Kidney (tissue), 13 donors: ENCODE measurements at regions not wholly inside any gene's neighbourhood (a gene's known extent, or its start where the extent isn't known, plus 50 kb on each side); places are given as distances from the start of the nearest gene placed in this dataset.
"Not testable (repeated sequence)": the region's sequence is repeated elsewhere in the genome, so short reads cannot be mapped to it uniquely, and the experiment has no call there.

ENCODE experiments used
- DNase-seq, 5 donors: peaks; one replicate each; pipeline ENCODE4 v3.0.0-alpha.2; 2013 to 2020
- FAIRE-seq: peaks from 2 replicates; lab custom pipeline; 2012; peaks lifted over from hg19 to GRCh38; lab: Jason Lieb, UNC
- H3K27ac ChIP-seq, 2 donors: one replicate each; pipeline ENCODE4 v1.7.0; 2013; ENCODE audit warnings: low read depth in 2 of 2, low read length in 2 of 2, inconsistent platforms in 1 of 2
- H3K27me3 ChIP-seq: one replicate; pipeline ENCODE4 v1.7.1; 2013; ENCODE audit warnings: low read length, inconsistent platforms; ENCODE audit not compliant: control insufficient read depth, insufficient read depth
- H3K36me3 ChIP-seq, 3 donors: one replicate each; pipeline versions ENCODE4 v1.7.0 to v1.7.1; 2013; ENCODE audit warnings: low read length in 3 of 3, control low read depth in 1 of 3, inconsistent platforms in 1 of 3; ENCODE audit not compliant: insufficient read depth in 3 of 3, control insufficient read depth in 2 of 3
- H3K4me1 ChIP-seq, 3 donors: one replicate each; pipeline versions ENCODE4 v1.7.0 to v1.7.1; 2013; ENCODE audit warnings: low read length in 3 of 3, inconsistent platforms in 1 of 3, low read depth in 1 of 3; ENCODE audit not compliant: control insufficient read depth in 2 of 3, insufficient read depth in 2 of 3
- H3K4me3 ChIP-seq, 3 donors: one replicate each; pipeline versions ENCODE4 v1.7.0 to v1.8.1; 2013; ENCODE audit warnings: low read length in 3 of 3, control low read depth in 1 of 3, inconsistent platforms in 1 of 3
- H3K9ac ChIP-seq, 3 donors: one replicate each; pipeline versions ENCODE4 v1.7.0 to v1.7.1; 2013; ENCODE audit warnings: low read length in 3 of 3, control low read depth in 1 of 3, inconsistent platforms in 1 of 3
- H3K9me3 ChIP-seq, 3 donors: one replicate each; pipeline versions ENCODE4 v1.7.0 to v1.7.1; 2013; ENCODE audit warnings: low read length in 3 of 3, control low read depth in 1 of 3, inconsistent platforms in 1 of 3; ENCODE audit not compliant: control insufficient read depth in 2 of 3, insufficient read depth in 1 of 3
- CTCF ChIP-seq: IDR thresholded peaks from 3 replicates; pipeline ENCODE4 v1.5.1; 2012; ENCODE audit warnings: mild to moderate bottlenecking, moderate library complexity, borderline replicate concordance; ENCODE audit not compliant: insufficient read depth; ENCODE audit errors: extremely low read depth
- intact Hi-C: fragments of 100-400 bp; cut with DNase I; formaldehyde crosslinking; loops from one replicate; pipeline ENCODE4 v1.11.1; 2022
- donor health status: control.
- donor health status: control.
- donor health status: control.
- donor health status: control.
- donor health status: control.
- donor health status: DM: yes; HTN: yes; CAD: no.
- donor health status: Normal renal cell carcinoma (clear cell type).

- Histone ChIP-seq H3K4me1 (no peaks in the 10 kb centered on the region), H3K36me3 (no peaks in the 10 kb centered on the region), H3K9me3 (peaks cover 0 to 5% (median 0%) of the 10 kb centered on the region in 3 donors), H3K27ac (no peak overlapping the region), H3K4me3 (no peak overlapping the region), H3K9ac (no peak overlapping the region), H3K27me3 (no peaks in the 10 kb centered on the region)
- no peak for FAIRE-seq
- TF ChIP-seq CTCF, result no peak
- intact Hi-C loops, result no loop called here
- DNase-seq, result no peak
Observed at GRCh38 chr2:199055336-199055735, 402.4 kb downstream of the SATB2 start.

- no peaks in the 10 kb centered on the region for H3K9me3 ChIP-seq
- intact Hi-C loops, result no loop called here
- H3K4me1 ChIP-seq, result no peaks in the 10 kb centered on the region
- no peak for FAIRE-seq
- H3K27me3 ChIP-seq, result no peaks in the 10 kb centered on the region
- H3K9ac ChIP-seq, result no peak overlapping the region
- no peak for DNase-seq
- H3K36me3 ChIP-seq, result no peaks in the 10 kb centered on the region
- no peak overlapping the region for H3K27ac ChIP-seq
- TF ChIP-seq CTCF, result no peak
- no peak overlapping the region for H3K4me3 ChIP-seq
Observed at GRCh38 chr2:199042660-199043379, 414.9 kb downstream of the SATB2 start.

GRCh38 chr2:199040522-199040921 is 417.2 kb downstream of the SATB2 start:
- no peaks in the 10 kb centered on the region for H3K27me3 ChIP-seq
- DNase-seq (no peak), FAIRE-seq (no peak)
- H3K36me3 ChIP-seq, result no peaks in the 10 kb centered on the region
- intact Hi-C loops, result no loop called here
- TF ChIP-seq CTCF, result no peak
- H3K4me3 ChIP-seq, result no peak overlapping the region
- no peaks in the 10 kb centered on the region for H3K9me3 ChIP-seq
- no peak overlapping the region for H3K27ac ChIP-seq
- H3K4me1 ChIP-seq, result no peaks in the 10 kb centered on the region
- H3K9ac ChIP-seq, result no peak overlapping the region

GRCh38 chr2:199033761-199034160 is 424.0 kb downstream of the SATB2 start:
- not testable (repeated sequence) for H3K9ac ChIP-seq

More at GRCh38 chr2:199033761-199034160, 424.0 kb downstream of the SATB2 start:
- FAIRE-seq, H3K27ac ChIP-seq, H3K27me3 ChIP-seq, DNase-seq, intact Hi-C loops, H3K4me3 ChIP-seq, H3K4me1 ChIP-seq, H3K9me3 ChIP-seq, H3K36me3 ChIP-seq: not testable (repeated sequence)
